H9 (cell line): ENCODE measurements at regions not wholly inside any gene's neighbourhood (a gene's known extent, or its start where the extent isn't known, plus 50 kb on each side); places are given as distances from the start of the nearest gene placed in this dataset.

Experiments used
- DNase-seq: peaks from one replicate; pipeline ENCODE4 v3.0.0-alpha.2; 2017
- H2AFZ ChIP-seq: one replicate; pipeline ENCODE4 v1.6.1; 2013; ENCODE audit warnings: mild to moderate bottlenecking, low read length, control low read depth, moderate library complexity
- H2AK5ac ChIP-seq: 2 replicates; pipeline ENCODE4 v1.6.1; 2013; ENCODE audit warnings: low read length, control low read depth, mixed read lengths; ENCODE audit not compliant: insufficient read length
- H2BK120ac ChIP-seq: one replicate; pipeline ENCODE4 v1.6.1; 2013; ENCODE audit warnings: low read depth, mild to moderate bottlenecking, low read length, control low read depth, inconsistent platforms; ENCODE audit not compliant: poor library complexity, severe bottlenecking
- H2BK12ac ChIP-seq: 2 replicates; pipeline ENCODE4 v1.6.1; 2013; ENCODE audit warnings: low read length, control low read depth, mixed read lengths, low read depth; ENCODE audit not compliant: insufficient read length
- H2BK15ac ChIP-seq: 2 replicates; pipeline ENCODE4 v1.6.1; 2013; ENCODE audit warnings: low read depth, low read length, control low read depth
- H2BK20ac ChIP-seq: one replicate; pipeline ENCODE4 v1.6.1; 2013; ENCODE audit warnings: low read depth, mild to moderate bottlenecking, low read length, control low read depth, inconsistent platforms; ENCODE audit not compliant: poor library complexity, severe bottlenecking
- H2BK5ac ChIP-seq: 2 replicates; pipeline ENCODE4 v1.6.1; 2013; ENCODE audit warnings: low read length, control low read depth, mixed read lengths; ENCODE audit not compliant: insufficient read length
- H3K14ac ChIP-seq: 2 replicates; pipeline ENCODE4 v1.6.1; 2013; ENCODE audit warnings: low read length, control low read depth; ENCODE audit not compliant: insufficient read depth
- H3K18ac ChIP-seq: 2 replicates; pipeline ENCODE4 v1.6.1; 2013; ENCODE audit warnings: low read depth, mild to moderate bottlenecking, mixed read lengths, low read length, control low read depth; ENCODE audit not compliant: insufficient read length
- H3K23ac ChIP-seq: 2 replicates; pipeline ENCODE4 v1.6.1; 2013; ENCODE audit warnings: low read length, control low read depth, mixed read lengths, low read depth; ENCODE audit not compliant: insufficient read length
- H3K23me2 ChIP-seq: 2 replicates; pipeline ENCODE4 v1.6.1; 2013; ENCODE audit warnings: low read depth, mild to moderate bottlenecking, mixed read lengths, low read length, control low read depth; ENCODE audit not compliant: insufficient read length, poor library complexity, severe bottlenecking
- H3K27ac ChIP-seq: 2 replicates; pipeline ENCODE4 v1.5.1; 2013; ENCODE audit warnings: low read length, control low read depth, mixed read lengths, low read depth; ENCODE audit not compliant: insufficient read length
- H3K27me3 ChIP-seq: 2 replicates; pipeline ENCODE4 v1.6.1; 2013; ENCODE audit warnings: low read length, control low read depth, inconsistent platforms; ENCODE audit not compliant: insufficient read depth
- H3K4ac ChIP-seq: 2 replicates; pipeline ENCODE4 v1.6.1; 2013; ENCODE audit warnings: low read depth, mild to moderate bottlenecking, control low read depth, inconsistent platforms, low read length, moderate library complexity
- H3K4me1 ChIP-seq: 2 replicates; pipeline ENCODE4 v1.6.1; 2013; ENCODE audit warnings: low read length, control low read depth, inconsistent platforms; ENCODE audit not compliant: insufficient read depth
- H3K4me2 ChIP-seq: 2 replicates; pipeline ENCODE4 v1.6.1; 2013; ENCODE audit warnings: low read length, control low read depth, mixed read lengths; ENCODE audit not compliant: insufficient read length, insufficient read depth
- H3K56ac ChIP-seq: 2 replicates; pipeline ENCODE4 v1.6.1; 2013; ENCODE audit warnings: low read depth, mild to moderate bottlenecking, mixed read lengths, low read length, control low read depth; ENCODE audit not compliant: insufficient read length
- H3K79me1 ChIP-seq: 2 replicates; pipeline ENCODE4 v1.6.1; 2013; ENCODE audit warnings: low read depth, mild to moderate bottlenecking, moderate library complexity, low read length, control low read depth, inconsistent platforms; ENCODE audit not compliant: insufficient read depth, poor library complexity, severe bottlenecking
- H3K79me2 ChIP-seq: 2 replicates; pipeline ENCODE4 v1.6.1; 2013; ENCODE audit warnings: low read length, control low read depth, inconsistent platforms; ENCODE audit not compliant: insufficient read depth
- H3K9ac ChIP-seq: 2 replicates; pipeline ENCODE4 v1.6.1; 2013; ENCODE audit warnings: low read length, control low read depth, mixed read lengths; ENCODE audit not compliant: insufficient read length; ENCODE audit errors: extremely low read depth
- H3K9me3 ChIP-seq: one replicate; pipeline ENCODE4 v1.6.1; 2013; ENCODE audit warnings: low read depth, low read length, inconsistent platforms; ENCODE audit not compliant: control insufficient read depth
- H3T11ph ChIP-seq: one replicate; pipeline ENCODE4 v1.6.1; 2013; ENCODE audit warnings: mild to moderate bottlenecking, low read length, control low read depth, inconsistent platforms
- H4K20me1 ChIP-seq: one replicate; pipeline ENCODE4 v1.6.1; 2013; ENCODE audit not compliant: control insufficient read depth, insufficient read length, insufficient read depth
- H4K5ac ChIP-seq: 2 replicates; pipeline ENCODE4 v1.6.1; 2013; ENCODE audit warnings: low read depth, mild to moderate bottlenecking, mixed read lengths, low read length, control low read depth; ENCODE audit not compliant: insufficient read length
- H4K8ac ChIP-seq: replicated peaks from 2 replicates; pipeline ENCODE4 v1.6.1; 2013; ENCODE audit warnings: low read length, control low read depth, mixed read lengths, low read depth; ENCODE audit not compliant: insufficient read length
- H4K91ac ChIP-seq: 2 replicates; pipeline ENCODE4 v1.6.1; 2013; ENCODE audit warnings: low read depth, mild to moderate bottlenecking, moderate library complexity, mixed read lengths, low read length, control low read depth; ENCODE audit not compliant: insufficient read length
- H3K27ac Mint-ChIP-seq, 3 experiments: 2 replicates in 2 of 3; 3 replicates in 1 of 3; pipeline ENCODE4 v1.8.0; 2020 to 2021; ENCODE audit warnings: mixed read lengths in 3 of 3, mild to moderate bottlenecking in 1 of 3, moderate library complexity in 1 of 3
- H3K27me3 Mint-ChIP-seq: 2 replicates; pipeline ENCODE4 v1.8.0; 2021; ENCODE audit warnings: low read depth, mild to moderate bottlenecking, moderate library complexity, mixed read lengths
- H3K36me3 Mint-ChIP-seq, 3 experiments: 2 replicates in 2 of 3; 3 replicates in 1 of 3; pipeline ENCODE4 v1.8.0; 2020 to 2021; ENCODE audit warnings: low read depth in 3 of 3, mixed read lengths in 3 of 3; ENCODE audit not compliant: insufficient read depth in 1 of 3
- H3K4me1 Mint-ChIP-seq, 2 experiments: 2 replicates each; pipeline ENCODE4 v1.8.0; 2020; ENCODE audit warnings: mixed read lengths in 2 of 2
- H3K4me3 Mint-ChIP-seq, 2 experiments: 2 replicates in 1 of 2; 3 replicates in 1 of 2; pipeline ENCODE4 v1.8.0; 2020 to 2021; ENCODE audit warnings: mild to moderate bottlenecking in 2 of 2, mixed read lengths in 2 of 2, moderate library complexity in 1 of 2
- H3K9me3 Mint-ChIP-seq, 2 experiments: 2 replicates in 1 of 2; 3 replicates in 1 of 2; pipeline ENCODE4 v1.8.0; 2020; ENCODE audit warnings: mild to moderate bottlenecking in 2 of 2, mixed read lengths in 2 of 2, moderate library complexity in 1 of 2
- WGBS: extraction: QIAGEN DNeasy Blood & Tissue Kit; methylation state at CpG from one replicate; pipeline ENCODE4 v1.1.7; 2013; ENCODE audit warnings: missing lambda C conversion rate, low lambda C conversion rate, mixed read lengths; ENCODE audit not compliant: insufficient read length; ENCODE audit errors: extremely low coverage; 5-methylcytosine and 5-hydroxymethylcytosine counted together
- TF ChIP-seq, protein P1 (sequence below): fragments of 200-600 bp; sonication (generic); conservative IDR thresholded peaks from 3 replicates; pipeline ENCODE4 v1.8.0; 2021; ENCODE audit warnings: antibody characterized with exemption, mild to moderate bottlenecking

DNA sequence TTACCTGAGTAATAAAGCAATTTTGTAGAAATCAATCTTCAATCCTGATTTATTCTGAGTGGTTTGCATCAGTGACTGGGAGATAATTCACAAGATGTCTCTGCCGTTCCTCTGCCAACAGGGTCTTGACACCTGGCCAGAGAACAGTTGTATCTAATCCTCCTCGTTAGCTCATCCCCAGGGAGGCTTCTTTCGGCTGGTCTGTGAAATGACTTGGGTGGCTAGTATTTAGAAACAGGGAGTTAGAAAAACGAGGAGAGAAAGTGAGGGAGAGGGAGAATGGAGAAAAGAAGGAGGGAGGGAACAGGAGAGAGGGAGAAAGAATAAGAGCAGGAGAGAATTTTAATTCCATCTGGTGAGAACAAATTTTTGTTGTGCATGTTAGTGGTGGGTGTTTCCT is 600.2 kb upstream of the TLE4 start:
- H3K56ac ChIP-seq = no peak overlapping the region
- H2BK15ac ChIP-seq = no peak overlapping the region
- no peaks in the 10 kb centered on the region for H4K20me1 ChIP-seq
- H4K8ac ChIP-seq = no peak overlapping the region
- no peak overlapping the region for H3K18ac ChIP-seq
- peaks cover 20% of the 10 kb centered on the region; the same call in 1 of the 2 replicates for H3K4me1 ChIP-seq
- DNase-seq = no peak
- no peak overlapping the region for H2AK5ac ChIP-seq
- Mint-ChIP-seq H3K4me3 (peak overlapping the region in 1 of 2 experiments; percentile 33; a peak in 2 of 5 replicates), H3K9me3 (peaks cover 3% of the 10 kb centered on the region in 2 experiments; a peak in 3 of 5 replicates), H3K27ac (peak overlapping the region; percentile 5 to 83 (median 68); a peak in 4 of 7 replicates), H3K27me3 (no peaks in the 10 kb centered on the region), H3K4me1 (peaks cover 46 to 50% of the 10 kb centered on the region in 2 experiments), H3K36me3 (peaks cover 0 to 8% (median 2%) of the 10 kb centered on the region in 3 experiments; a peak in 4 of 7 replicates)
- TF ChIP-seq, protein P1, sequence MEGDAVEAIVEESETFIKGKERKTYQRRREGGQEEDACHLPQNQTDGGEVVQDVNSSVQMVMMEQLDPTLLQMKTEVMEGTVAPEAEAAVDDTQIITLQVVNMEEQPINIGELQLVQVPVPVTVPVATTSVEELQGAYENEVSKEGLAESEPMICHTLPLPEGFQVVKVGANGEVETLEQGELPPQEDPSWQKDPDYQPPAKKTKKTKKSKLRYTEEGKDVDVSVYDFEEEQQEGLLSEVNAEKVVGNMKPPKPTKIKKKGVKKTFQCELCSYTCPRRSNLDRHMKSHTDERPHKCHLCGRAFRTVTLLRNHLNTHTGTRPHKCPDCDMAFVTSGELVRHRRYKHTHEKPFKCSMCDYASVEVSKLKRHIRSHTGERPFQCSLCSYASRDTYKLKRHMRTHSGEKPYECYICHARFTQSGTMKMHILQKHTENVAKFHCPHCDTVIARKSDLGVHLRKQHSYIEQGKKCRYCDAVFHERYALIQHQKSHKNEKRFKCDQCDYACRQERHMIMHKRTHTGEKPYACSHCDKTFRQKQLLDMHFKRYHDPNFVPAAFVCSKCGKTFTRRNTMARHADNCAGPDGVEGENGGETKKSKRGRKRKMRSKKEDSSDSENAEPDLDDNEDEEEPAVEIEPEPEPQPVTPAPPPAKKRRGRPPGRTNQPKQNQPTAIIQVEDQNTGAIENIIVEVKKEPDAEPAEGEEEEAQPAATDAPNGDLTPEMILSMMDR = no peak
- no peaks in the 10 kb centered on the region for H3K27me3 ChIP-seq
- H3K23me2 ChIP-seq = no peaks in the 10 kb centered on the region
- H3K9me3 ChIP-seq = no peaks in the 10 kb centered on the region
- H2BK5ac ChIP-seq = no peak overlapping the region
- H3T11ph ChIP-seq = no peak overlapping the region
- WGBS = no CpG with 5 or more reads among the region's 4 CpGs
- H4K91ac ChIP-seq = no peak overlapping the region
- H3K4ac ChIP-seq = no peak overlapping the region
- H2BK12ac ChIP-seq = no peak overlapping the region
- no peak overlapping the region for H3K9ac ChIP-seq
- peak overlapping the region; percentile 25 for H3K27ac ChIP-seq
- H3K79me2 ChIP-seq = no peaks in the 10 kb centered on the region
- no peak overlapping the region for H2BK120ac ChIP-seq
- H2AFZ ChIP-seq = no peak overlapping the region
- no peak overlapping the region for H3K14ac ChIP-seq
- no peak overlapping the region for H3K23ac ChIP-seq
- H3K79me1 ChIP-seq = no peaks in the 10 kb centered on the region
- no peak overlapping the region for H2BK20ac ChIP-seq
- H3K4me2 ChIP-seq = no peak overlapping the region
- H4K5ac ChIP-seq = no peak overlapping the region
